Glomerular visceral epithelial cell (primary cell): ENCODE measurements at regions not wholly inside any gene's neighbourhood (a gene's known extent, or its start where the extent isn't known, plus 50 kb on each side); places are given as distances from the start of the nearest gene placed in this dataset.
"Not testable (repeated sequence)": the region's sequence is repeated elsewhere in the genome, so short reads cannot be mapped to it uniquely, and the experiment has no call there.

Source experiments
- DNase-seq: peaks from one replicate; pipeline ENCODE4 v3.0.0-alpha.2; 2016; ENCODE audit errors: extremely low spot score

DNA sequence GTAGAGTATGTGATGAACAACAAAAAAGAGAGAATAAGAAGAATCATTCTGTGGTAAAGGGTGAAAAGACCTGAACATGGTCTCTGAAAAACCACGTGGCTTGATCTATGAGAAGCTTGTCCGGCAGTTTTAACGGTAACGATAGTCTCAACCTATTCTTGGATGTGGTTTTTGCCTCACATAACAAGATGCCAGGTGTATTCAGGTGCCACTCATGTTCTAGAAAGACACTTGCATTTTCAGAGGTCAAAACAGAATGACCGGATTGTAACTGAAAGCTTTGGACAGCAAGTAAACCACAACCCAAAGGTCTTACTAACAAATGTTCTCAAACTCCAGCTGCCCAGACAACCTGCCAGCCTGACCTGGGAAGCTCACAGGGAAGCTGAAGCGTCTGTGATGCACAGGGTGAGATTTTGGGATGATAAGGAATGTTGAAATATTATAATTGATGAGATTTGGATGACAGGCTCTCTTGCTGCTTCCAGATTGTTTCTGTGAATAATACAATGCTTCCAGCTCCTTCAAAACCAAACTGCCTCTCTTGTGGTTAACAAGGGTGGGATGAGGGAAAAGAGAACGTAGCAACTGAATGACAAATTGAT, 137.4 kb upstream of the GRB10 start:
- DNase-seq = no peak

DNA sequence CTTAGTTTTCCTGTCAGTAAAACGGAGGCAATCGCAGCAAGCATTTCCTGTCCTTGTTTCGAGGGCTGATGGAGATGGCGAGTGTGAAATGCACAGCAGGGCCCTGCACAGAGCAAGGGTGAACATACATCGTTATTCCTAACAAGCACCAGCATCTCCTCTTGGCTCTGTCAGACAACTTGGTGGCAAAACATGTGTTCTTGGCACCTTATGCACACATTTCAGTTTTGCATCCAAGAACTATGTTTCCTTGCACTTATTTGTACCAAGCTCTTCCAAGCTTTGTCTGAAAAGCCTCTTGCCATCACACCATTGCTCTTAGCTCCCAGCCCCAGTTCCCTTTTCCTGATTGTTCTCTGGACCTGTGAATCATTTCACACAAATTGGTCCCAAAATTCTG, 132.9 kb upstream of the GRB10 start:
- no peak for DNase-seq

DNA sequence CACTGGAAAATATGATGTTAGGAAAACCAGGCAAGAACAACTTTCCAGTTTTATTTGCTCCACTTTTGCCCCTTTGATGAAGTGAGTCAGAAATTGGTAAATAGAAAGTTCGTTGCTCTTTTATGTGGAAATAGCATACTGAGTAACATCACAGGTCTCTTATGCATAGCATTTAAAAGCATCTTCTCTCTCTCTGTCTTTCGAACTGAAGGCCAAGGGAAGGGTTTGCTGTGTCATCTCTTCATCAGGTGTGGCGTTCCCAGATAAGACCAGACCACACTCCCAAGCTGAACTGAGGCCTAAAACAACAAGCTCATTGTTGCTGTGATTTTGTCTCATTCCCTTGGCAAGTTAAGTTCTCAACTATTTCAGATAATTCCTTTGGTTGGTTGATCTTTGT, 131.8 kb upstream of the GRB10 start:
- DNase-seq = no peak

DNA sequence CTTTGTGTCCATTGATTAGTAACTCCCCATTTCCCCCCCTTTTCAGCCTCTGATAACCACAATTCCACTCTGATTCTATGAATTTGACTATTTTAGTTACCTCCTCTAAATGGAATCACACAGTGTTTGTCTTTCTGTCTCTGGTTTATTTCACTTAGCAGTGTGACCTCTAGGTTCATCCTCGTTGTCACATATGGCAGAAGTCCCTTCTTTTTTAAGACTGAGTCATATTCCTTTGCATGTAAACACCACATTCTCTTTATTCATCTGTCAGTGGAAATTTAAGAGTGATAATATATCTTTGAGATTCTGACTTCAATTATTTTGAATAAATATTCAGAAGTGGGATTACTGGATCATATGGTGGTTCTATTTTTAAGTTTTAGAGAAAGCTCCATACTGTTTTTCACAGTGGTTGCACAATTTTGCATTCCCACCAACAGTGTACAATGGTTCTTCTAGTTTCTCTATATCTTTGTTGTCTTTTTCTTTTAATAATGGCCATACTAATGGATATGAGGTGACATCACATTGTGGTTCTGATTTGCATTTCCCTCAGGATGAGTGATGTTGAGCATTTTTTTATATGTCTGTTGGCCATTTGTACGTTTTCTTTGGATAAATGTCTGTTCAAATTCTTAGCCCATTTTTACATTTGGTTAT, 126.1 kb upstream of the GRB10 start:
- DNase-seq = no peak

DNA sequence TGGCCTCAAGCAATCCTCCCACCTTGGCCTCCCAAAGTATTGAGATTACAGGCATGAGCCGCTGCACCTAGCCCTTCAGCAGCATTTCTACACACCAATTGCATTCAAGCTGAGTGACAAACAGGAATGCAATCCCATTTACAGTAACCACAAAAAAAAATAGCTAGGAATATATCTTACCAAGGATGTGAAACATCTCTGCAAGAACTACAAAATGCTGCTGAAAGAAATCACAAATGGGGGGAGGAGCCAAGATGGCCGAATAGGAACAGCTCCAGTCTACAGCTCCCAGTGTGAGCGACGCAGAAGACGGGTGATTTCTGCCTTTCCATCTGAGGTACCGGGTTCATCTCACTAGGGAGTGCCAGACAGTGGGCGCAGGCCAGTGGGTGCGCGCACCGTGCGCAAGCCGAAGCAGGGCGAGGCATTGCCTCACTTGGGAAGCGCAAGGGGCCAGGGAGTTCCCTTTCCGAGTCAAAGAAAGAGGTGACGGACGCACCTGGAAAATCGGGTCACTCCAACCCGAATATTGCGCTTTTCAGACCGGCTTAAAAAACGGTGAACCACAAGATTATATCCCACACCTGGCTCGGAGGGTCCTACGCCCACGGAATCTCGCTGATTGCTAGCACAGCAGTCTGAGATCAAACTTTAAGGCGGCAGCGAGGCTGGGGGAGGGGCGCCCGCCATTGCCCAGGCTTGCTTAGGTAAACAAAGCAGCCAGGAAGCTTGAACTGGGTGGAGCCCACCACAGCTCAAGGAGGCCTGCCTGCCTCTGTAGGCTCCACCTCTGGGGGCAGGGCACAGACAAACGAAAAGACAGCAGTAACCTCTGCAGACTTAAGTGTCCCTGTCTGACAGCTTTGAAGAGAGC, 116.1 kb upstream of the GRB10 start:
- peak; percentile 9 for DNase-seq

DNA sequence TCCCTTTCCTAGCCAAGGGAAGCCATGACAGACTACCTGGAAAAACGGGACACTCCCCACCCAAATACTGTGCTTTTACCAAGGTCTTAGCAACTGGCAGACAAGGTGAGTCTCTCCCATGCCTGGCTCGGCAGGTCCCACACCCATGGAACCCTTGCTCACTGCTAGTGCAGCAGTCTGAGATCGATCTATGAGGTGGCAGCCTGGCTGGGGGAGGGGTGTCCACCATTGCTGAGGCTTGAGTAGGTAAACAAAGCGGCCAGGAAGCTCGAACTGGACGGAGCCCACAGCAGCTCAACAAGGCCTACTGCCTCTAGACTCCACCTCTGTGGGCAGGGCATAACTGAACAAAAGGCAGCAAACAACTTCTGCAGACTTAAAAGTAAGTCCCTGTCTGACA, 104.4 kb upstream of the GRB10 start:
- not testable (repeated sequence) for DNase-seq

DNA sequence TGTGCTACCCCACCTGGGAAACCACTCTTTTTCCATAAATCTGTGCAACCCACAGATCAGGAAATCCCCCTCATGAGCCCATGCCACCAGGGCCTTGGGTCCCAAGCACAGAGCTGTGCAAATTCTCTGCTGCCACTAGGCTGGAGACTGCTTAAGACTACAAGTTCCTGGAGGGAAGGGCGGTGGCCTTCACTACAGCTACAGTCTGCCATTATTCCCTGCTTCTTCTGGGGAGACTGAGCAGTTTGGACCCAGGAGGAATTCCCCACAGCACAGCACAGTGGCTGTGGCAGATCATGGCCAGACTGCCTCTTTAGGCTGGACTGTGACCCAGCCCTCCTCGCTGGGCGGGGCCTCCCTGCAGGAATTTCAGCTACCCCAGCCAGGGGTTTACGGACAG, 89.7 kb upstream of the GRB10 start:
- no peak for DNase-seq

DNA sequence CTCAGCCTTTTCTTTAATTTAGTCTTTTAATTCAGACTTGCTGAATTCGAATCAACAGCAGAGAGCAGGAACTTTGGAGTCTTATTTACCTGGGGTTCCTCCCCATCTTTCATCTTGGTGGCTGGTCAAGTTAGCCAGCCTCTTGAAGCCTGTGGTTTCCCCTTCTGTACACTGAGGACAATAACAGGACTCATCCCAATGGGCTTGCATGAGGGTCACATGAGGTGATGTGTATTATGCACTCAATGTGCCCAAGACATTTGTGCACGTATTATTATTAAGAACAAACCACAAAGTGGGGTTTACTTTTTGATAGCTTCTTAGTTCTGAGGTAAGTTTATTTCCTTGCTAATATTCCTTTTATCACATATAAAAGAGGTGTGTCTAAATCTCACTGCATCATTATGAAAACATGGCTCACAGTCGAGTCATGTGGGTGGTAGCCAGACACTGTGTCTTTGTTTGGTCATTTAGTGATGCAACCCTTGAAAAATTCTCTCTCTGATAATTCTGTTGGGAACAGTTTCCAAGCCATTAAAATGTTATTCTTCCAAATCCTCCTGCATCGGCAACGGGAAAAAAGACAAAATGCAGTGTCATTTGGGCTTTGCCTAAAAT, 86.5 kb upstream of the GRB10 start:
- peak; percentile 66 for DNase-seq

DNA sequence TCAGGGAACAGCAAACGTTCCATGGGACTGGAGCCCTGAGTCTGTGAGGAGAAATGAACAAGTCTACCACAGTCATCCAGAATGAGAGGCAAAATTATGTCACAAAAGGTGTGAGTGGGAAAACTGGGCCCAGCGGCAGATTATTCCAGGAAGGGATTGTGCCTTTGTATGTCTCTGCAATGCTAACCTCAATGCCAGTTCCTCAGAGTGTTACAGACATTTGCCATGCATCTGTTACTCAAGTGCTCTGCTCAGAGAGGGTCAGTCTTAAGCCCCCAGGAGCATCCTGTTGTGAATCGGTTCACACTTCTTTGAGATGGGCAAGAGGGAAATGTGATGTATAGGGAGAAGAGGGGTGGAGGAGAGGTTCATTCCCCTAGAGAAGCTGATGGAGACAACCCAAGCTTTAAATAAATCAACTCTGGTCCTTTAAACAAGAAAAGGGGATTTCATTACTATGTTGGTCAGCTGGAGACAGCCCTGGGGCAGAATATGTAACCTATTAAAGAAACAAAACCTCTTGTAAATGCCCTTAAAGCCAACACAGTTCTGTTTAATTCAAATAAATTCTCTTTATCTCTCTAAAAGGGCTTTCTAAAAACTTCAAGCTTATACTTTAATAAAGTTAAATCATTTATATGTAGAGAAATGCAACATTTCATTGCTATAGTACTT, 85.9 kb upstream of the GRB10 start:
- peak; percentile 45 for DNase-seq

DNA sequence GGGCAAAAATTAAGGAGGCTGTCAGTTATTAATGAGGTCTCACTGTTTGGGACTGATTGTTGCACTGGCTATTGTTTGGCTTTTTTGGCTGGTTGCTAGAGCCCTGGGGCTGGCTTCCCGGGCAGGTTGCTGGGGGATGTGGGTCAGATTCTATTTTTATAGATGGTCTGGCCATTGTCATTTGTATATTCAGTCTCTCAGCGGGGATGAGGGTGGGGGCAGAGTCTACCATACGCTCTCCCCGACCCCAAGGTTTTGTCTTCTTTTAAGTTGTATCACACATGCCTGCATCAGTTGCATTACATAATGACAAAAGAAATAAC, 84.3 kb upstream of the GRB10 start:
- DNase-seq = no peak

DNA sequence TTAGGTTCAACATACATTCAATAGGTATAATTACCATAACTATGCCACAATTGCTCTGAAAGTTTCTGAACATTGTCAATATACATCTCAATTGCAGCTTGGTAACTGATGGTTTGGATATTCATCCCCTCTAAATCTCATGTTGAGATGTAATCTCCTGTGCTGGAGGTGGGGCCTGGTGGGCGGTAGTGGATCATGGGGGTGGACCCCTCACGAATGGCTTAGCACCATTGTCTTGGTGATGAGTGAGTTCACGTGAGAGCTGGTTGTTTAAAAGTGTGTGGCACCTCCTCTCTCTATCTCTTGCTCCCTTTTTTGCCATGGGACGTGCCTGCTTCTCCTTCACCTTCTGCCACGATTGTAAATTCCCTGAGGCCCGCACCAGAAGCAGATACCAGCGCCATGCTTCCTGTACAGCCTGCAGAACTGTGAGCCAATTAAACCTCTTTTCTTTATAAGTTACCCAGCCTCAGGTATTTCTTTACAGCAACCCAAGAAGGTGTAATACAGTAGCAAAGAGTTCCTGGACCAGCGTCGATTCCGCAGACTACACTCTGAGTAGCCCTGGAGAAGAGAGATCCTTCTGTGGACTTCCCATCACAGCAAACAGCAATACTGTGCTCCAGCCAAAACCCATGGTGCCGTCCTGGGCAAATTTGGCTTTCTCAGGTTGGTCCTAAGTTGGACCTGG, 83.8 kb upstream of the GRB10 start:
- DNase-seq = no peak

DNA sequence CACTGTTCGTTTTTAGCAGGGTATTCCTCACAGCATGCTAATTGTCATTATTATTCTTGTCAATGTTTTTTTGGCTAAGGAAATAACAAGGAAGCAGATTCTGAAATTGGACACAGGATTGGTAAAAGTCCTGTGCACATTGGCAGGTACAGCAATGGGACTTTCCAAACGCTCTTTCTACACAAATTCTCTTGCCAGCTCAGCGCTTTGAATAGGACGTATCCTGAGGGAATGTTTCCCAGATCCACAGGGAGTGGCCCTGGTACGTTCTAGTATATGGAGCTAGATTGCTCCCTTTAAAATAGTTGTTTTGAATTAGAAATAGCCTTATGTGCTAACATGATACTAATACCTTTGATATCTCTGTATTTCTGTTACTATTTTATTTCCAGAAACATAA, 82.8 kb upstream of the GRB10 start:
- no peak for DNase-seq

DNA sequence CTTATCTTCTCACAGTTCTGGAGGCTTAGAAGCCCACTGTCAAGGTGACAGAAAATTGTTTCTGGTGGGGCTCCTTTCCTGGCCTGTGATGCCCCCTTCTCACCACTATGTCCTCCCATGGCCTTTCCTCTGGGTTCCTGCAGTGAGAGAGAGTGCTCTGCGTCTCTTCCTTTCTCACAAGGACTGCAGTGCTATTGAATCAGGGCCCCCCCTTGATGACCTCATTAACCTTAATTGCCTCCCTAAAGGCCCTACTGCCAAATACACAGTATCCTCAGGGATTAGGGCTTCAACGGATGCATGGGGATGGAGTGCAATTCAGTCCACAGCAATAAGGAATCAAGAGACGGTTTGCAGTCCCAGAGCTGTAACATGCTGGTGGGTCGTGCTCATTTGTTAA, 82.0 kb upstream of the GRB10 start:
- no peak for DNase-seq

DNA sequence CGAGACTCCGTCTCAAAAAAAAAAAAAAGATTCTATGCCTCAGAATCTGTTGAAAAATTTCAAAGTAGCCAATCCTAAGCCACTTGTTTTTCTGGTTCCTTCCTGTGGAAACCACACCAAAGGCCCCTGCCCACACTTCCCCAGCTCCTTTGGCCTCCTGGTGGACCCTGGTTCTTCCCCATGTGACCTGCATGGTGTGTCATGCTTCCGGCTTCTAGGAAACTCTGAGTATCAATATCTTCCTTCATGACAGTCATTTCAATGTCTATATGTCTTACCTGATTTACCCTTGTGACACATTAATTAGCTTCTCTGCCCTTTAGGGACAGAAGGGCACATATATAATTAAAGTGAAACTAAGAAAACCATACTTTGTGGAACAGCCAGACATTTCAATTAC, 80.4 kb upstream of the GRB10 start:
- no peak for DNase-seq

DNA sequence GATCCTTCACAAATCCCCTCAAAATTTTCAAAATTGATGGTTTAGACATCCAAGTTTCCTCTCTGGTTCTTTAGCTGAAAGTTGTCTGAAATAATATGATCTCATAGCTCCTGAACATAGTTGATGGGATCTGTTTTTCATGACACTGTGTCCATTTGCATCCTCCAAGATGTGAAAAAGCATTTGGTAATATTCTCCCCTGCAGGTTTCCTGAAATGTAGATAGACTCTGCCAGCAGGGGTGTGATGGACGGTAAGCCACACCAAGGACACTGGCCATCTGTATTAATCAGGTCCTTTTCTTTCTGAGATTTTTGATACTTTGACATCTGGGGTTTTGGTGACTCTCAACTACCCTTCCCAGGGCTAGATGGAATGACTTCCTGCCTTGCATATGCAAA, 79.6 kb upstream of the GRB10 start:
- DNase-seq = no peak

DNA sequence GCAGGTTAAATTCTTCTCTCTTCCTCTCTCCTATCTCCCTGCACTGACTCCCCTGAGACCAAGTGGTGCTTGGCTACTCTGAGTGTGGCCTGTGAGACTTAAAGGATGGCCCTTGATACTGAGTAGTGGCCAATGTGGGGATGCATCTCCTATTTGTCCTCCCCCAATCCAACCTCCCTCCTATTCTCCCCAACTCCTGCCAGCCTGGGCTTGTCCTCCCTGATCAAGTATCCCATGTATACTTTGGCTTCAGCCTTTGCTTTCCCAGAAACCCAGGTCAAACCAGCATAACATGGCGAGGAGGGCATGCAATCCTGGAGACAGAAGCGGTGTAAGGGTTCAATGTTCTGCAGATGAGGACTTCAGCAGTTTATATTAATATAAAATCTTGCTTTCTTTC, 77.9 kb upstream of the GRB10 start:
- no peak for DNase-seq

DNA sequence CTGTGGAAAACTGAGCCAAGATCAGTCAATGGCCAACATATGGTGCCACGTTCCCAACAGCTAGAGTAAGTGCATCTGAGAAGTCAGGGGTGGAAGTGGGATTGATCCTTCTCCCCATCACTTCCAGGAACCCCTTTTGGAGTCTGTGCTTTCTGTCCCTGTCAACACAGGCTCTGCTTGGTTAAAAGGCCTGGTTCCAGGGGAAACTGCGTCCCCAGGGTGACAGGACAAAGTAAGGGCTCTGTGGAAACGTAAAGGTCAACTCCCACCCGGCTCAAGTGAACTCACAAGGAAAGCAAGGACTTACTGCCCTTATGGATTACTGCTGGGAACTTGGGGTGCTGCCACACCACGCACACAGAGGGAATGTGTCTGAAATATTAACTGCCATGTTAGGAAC, 77.5 kb upstream of the GRB10 start:
- no peak for DNase-seq

DNA sequence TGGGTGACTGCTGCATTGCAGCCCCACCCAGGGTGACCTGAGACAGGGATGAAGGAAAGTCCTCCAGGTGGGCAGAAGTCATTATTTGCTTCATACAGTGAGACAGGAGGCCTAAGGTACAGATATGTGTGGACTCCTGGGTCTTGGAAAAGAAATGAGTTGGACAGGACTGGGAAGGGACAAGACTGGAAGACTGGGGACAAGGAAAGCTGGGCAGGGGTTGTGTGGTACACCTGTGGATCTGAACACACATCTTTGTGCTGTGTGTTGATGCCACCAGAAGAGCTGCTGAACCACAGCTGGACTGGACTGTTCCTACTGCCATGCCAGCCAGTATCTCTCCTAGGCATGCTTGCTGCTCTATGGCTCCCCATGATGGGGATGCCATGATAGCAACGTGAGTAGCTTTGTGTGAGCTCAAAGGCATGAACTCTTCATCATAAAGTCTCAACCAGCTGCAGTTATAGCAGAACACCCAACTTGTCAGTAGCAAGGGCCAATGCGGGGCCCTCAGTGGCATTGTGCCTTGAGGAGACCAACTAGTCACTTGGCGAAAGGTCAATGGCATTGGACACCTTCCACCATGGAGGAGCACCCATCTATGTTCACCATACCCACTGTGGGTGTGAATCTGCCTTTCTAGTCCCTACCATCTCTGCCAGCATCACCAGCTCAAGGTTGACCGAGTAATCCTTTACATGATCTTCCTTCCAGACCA, 76.0 kb upstream of the GRB10 start:
- DNase-seq = no peak

DNA sequence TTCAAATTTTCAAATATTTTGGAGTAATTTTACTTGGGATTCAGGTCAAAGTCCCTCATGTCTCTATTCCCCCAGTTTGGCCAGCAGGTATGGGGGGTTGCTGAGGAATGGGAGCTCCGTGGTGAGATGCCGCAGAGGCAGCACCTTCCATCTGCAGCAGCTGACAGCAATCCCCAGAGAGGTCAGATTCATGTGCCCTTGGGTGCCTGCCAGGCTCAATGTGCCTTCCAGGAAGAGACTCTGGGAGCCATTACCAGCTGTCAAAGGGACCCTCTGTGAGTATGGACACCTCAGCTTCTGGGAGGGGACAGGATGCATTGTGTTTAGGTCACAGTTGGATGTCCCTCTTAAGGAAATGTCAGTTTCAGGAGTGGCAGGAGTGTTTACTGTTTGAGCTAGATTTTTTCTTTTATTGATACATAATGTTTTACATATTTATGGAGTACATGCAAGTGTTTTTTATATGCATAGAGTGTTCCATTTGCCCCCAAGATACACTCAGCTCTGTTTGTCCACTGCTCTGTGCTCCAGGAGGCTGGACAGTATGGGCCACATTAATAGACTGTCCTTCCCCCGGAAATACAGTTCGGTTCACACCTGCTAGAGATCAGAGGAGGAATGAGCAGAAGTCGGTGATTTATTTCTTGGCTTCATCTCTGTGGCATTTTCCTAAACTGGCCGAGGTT, 75.3 kb upstream of the GRB10 start:
- no peak for DNase-seq

DNA sequence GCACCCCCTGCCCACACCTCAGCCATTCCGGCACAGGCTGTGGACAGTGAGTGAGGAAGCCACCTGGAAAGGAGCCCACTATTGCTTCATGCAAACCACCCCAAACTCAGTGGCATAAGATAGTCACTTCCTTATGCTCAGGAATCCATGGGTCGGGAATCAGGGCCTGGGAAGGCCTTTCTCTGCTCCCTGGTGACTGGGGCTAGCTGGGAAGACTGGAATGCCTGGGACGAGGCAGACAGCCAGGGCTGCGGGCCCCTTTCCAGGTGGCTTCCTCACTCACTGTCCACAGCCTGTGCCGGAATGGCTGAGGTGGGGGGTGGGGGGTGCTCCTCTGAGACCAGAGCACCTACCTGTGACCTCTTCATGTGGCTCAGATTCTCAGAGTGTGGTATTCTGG, 74.1 kb upstream of the GRB10 start:
- no peak for DNase-seq
